HEK293 (cell line): ENCODE measurements at regions not wholly inside any gene's neighbourhood (a gene's known extent, or its start where the extent isn't known, plus 50 kb on each side); places are given as distances from the start of the nearest gene placed in this dataset.

Source experiments
- CTCF ChIA-PET: fragments of 350-600 bp; formaldehyde crosslinking; extraction: SDS; loops from one replicate; lab custom pipeline; 2021; ENCODE audit warnings: antibody characterized with exemption; lab: Yijun Ruan, JAX
- POLR2A ChIA-PET: fragments of 300-600 bp; formaldehyde crosslinking; extraction: SDS; loops from one replicate; lab custom pipeline; 2020; ENCODE audit warnings: antibody characterized with exemption, inconsistent platforms; lab: Yijun Ruan, JAX
- H3K27ac ChIP-seq: fragments of 200-500 bp; sonication (Bioruptor generic); 2 replicates; pipeline ENCODE4 v1.5.1; 2014; ENCODE audit warnings: low read depth, low read length, control low read depth, inconsistent platforms; ENCODE audit errors: extremely low read depth
- H3K36me3 ChIP-seq, 2 experiments: fragments of 200-500 bp in 1 of 2; sonication (Bioruptor generic) in 1 of 2; 1 replicate in 1 of 2; 2 replicates in 1 of 2; pipeline ENCODE4 v1.5.1; 2014 to 2017; ENCODE audit warnings: inconsistent platforms in 2 of 2, low read length in 2 of 2; ENCODE audit not compliant: control insufficient read depth in 2 of 2, insufficient read depth in 1 of 2
- H3K4me1 ChIP-seq: fragments of 200-500 bp; sonication (Bioruptor generic); 2 replicates; pipeline ENCODE4 v1.5.1; 2014; ENCODE audit warnings: mild to moderate bottlenecking, low read length, inconsistent platforms; ENCODE audit not compliant: control insufficient read depth, insufficient read depth
- H3K4me3 ChIP-seq: 2 replicates; pipeline ENCODE4 v1.5.1; 2011; ENCODE audit warnings: low read depth, mild to moderate bottlenecking, control low read depth, low read length, moderate library complexity
- H3K9me3 ChIP-seq: fragments of 200-500 bp; sonication (Bioruptor generic); 2 replicates; pipeline ENCODE4 v1.5.1; 2014; ENCODE audit warnings: low read depth, low read length, inconsistent platforms; ENCODE audit not compliant: control insufficient read depth, insufficient read depth
- GLI4 ChIP-seq: fragments of 450-650 bp; formaldehyde crosslinking; IDR thresholded peaks from 2 replicates; pipeline ENCODE4 v1.5.1; 2016; ENCODE audit warnings: missing biosample characterization, missing genetic modification characterization
- GLIS1 ChIP-seq: fragments of 450-650 bp; formaldehyde crosslinking; IDR thresholded peaks from 2 replicates; pipeline ENCODE4 v1.5.1; 2016; ENCODE audit warnings: missing biosample characterization, missing genetic modification characterization
- IKZF3 ChIP-seq: fragments of 450-650 bp; IDR thresholded peaks from 2 replicates; pipeline ENCODE4 v1.5.0; 2018; ENCODE audit warnings: missing biosample characterization, mild to moderate bottlenecking, missing genetic modification characterization, moderate library complexity
- KLF7 ChIP-seq: fragments of 450-650 bp; formaldehyde crosslinking; IDR thresholded peaks from 2 replicates; pipeline ENCODE4 v1.5.1; 2016; ENCODE audit warnings: missing biosample characterization, missing genetic modification characterization, borderline replicate concordance
- RBAK ChIP-seq: fragments of 450-650 bp; formaldehyde crosslinking; IDR thresholded peaks from 2 replicates; pipeline ENCODE4 v1.5.1; 2016; ENCODE audit warnings: missing biosample characterization, missing genetic modification characterization
- REST ChIP-seq: fragments of 450-650 bp; formaldehyde crosslinking; IDR thresholded peaks from 2 replicates; pipeline ENCODE4 v1.5.1; 2016; ENCODE audit warnings: missing biosample characterization, missing genetic modification characterization
- ZBTB1 ChIP-seq: fragments of 450-650 bp; formaldehyde crosslinking; IDR thresholded peaks from 2 replicates; pipeline ENCODE4 v1.5.1; 2016; ENCODE audit warnings: missing biosample characterization, missing genetic modification characterization
- ZBTB20 ChIP-seq: fragments of 450-650 bp; formaldehyde crosslinking; IDR thresholded peaks from 2 replicates; pipeline ENCODE4 v1.5.1; 2016; ENCODE audit warnings: missing biosample characterization, missing genetic modification characterization
- ZIC2 ChIP-seq: fragments of 450-650 bp; formaldehyde crosslinking; IDR thresholded peaks from 2 replicates; pipeline ENCODE4 v1.5.1; 2016; ENCODE audit warnings: missing biosample characterization, missing genetic modification characterization
- ZNF133 ChIP-seq: fragments of 450-650 bp; formaldehyde crosslinking; IDR thresholded peaks from 2 replicates; pipeline ENCODE4 v1.5.1; 2016; ENCODE audit warnings: missing biosample characterization, missing genetic modification characterization
- ZNF138 ChIP-seq: fragments of 450-650 bp; formaldehyde crosslinking; IDR thresholded peaks from 2 replicates; pipeline ENCODE4 v1.5.1; 2016; ENCODE audit warnings: missing biosample characterization, missing genetic modification characterization, borderline replicate concordance
- ZNF16 ChIP-seq: fragments of 450-650 bp; formaldehyde crosslinking; IDR thresholded peaks from 2 replicates; pipeline ENCODE4 v1.5.1; 2016; ENCODE audit warnings: low read depth, missing biosample characterization, missing genetic modification characterization
- ZNF175 ChIP-seq: fragments of 450-650 bp; formaldehyde crosslinking; IDR thresholded peaks from 2 replicates; pipeline ENCODE4 v1.5.1; 2016; ENCODE audit warnings: missing biosample characterization, missing genetic modification characterization
- ZNF341 ChIP-seq: fragments of 450-650 bp; formaldehyde crosslinking; IDR thresholded peaks from 2 replicates; pipeline ENCODE4; 2016; ENCODE audit warnings: low read depth, missing biosample characterization, missing genetic modification characterization
- ZNF433 ChIP-seq: fragments of 450-650 bp; formaldehyde crosslinking; IDR thresholded peaks from 2 replicates; pipeline ENCODE4 v1.5.1; 2016; ENCODE audit warnings: missing biosample characterization, missing genetic modification characterization, low read depth
- ZNF521 ChIP-seq: fragments of 450-650 bp; formaldehyde crosslinking; IDR thresholded peaks from 2 replicates; pipeline ENCODE4 v1.5.1; 2017; ENCODE audit warnings: missing biosample characterization, mild to moderate bottlenecking, missing genetic modification characterization
- ZNF561 ChIP-seq: fragments of 450-650 bp; IDR thresholded peaks from 2 replicates; pipeline ENCODE4 v1.5.1; 2018; ENCODE audit warnings: missing biosample characterization, missing genetic modification characterization, borderline replicate concordance
- ZNF600 ChIP-seq: fragments of 450-650 bp; formaldehyde crosslinking; IDR thresholded peaks from 2 replicates; pipeline ENCODE4 v1.5.1; 2016; ENCODE audit warnings: missing biosample characterization, missing genetic modification characterization
- ZNF76 ChIP-seq: fragments of 450-650 bp; formaldehyde crosslinking; IDR thresholded peaks from 2 replicates; pipeline ENCODE4; 2016; ENCODE audit warnings: low read depth, missing biosample characterization, missing genetic modification characterization, borderline replicate concordance
- ZNF777 ChIP-seq: fragments of 450-650 bp; formaldehyde crosslinking; IDR thresholded peaks from 2 replicates; pipeline ENCODE4 v1.5.1; 2017; ENCODE audit warnings: missing biosample characterization, missing genetic modification characterization, borderline replicate concordance
- ZSCAN5A ChIP-seq: fragments of 450-650 bp; formaldehyde crosslinking; IDR thresholded peaks from 2 replicates; pipeline ENCODE4 v1.5.1; 2016; ENCODE audit warnings: missing biosample characterization, missing genetic modification characterization
- ZXDB ChIP-seq: fragments of 450-650 bp; formaldehyde crosslinking; IDR thresholded peaks from 2 replicates; pipeline ENCODE4 v1.5.1; 2016; ENCODE audit warnings: missing biosample characterization, missing genetic modification characterization
- TF ChIP-seq, protein P1 (sequence below): fragments of 450-650 bp; formaldehyde crosslinking; IDR thresholded peaks from 2 replicates; pipeline ENCODE4 v1.5.1; 2016; ENCODE audit warnings: missing biosample characterization, missing genetic modification characterization
- TF ChIP-seq, protein P2 (sequence below): fragments of 450-650 bp; formaldehyde crosslinking; IDR thresholded peaks from 2 replicates; pipeline ENCODE4 v1.5.1; 2016; ENCODE audit warnings: missing biosample characterization, missing genetic modification characterization, low read depth
- TF ChIP-seq, protein P3 (sequence below): fragments of 450-650 bp; IDR thresholded peaks from 2 replicates; pipeline ENCODE4 v1.5.1; 2018; ENCODE audit warnings: missing biosample characterization, missing genetic modification characterization

GRCh38 chr1:201594575-201595245 is 55.8 kb downstream of the NAV1 start:
- Histone ChIP-seq H3K27ac (no peak overlapping the region), H3K9me3 (no peaks in the 10 kb centered on the region), H3K4me3 (no peak overlapping the region), H3K4me1 (peaks cover 24% of the 10 kb centered on the region), H3K36me3 (no peaks in the 10 kb centered on the region)
- TF ChIP-seq RBAK (tag by site-specific recombination) (no peak), ZBTB1 (tag by site-specific recombination) (no peak), ZNF175 (tag by site-specific recombination) (no peak), ZNF600 (tag by site-specific recombination) (peak; percentile 59; the same call in 1 of the 2 replicates), REST (tag by site-specific recombination) (peak; percentile 99), ZNF521 (tag by site-specific recombination) (no peak), ZNF341 (tag by site-specific recombination) (peak; percentile 70), ZNF433 (tag by site-specific recombination) (no peak), ZXDB (no peak), GLIS1 (no peak), KLF7 (no peak), GLI4 (tag by site-specific recombination) (no peak), ZNF561 (tag by site-specific recombination) (no peak), ZIC2 (tag by site-specific recombination) (no peak; the same call in 1 of the 2 replicates)
- TF ChIP-seq, protein P1, sequence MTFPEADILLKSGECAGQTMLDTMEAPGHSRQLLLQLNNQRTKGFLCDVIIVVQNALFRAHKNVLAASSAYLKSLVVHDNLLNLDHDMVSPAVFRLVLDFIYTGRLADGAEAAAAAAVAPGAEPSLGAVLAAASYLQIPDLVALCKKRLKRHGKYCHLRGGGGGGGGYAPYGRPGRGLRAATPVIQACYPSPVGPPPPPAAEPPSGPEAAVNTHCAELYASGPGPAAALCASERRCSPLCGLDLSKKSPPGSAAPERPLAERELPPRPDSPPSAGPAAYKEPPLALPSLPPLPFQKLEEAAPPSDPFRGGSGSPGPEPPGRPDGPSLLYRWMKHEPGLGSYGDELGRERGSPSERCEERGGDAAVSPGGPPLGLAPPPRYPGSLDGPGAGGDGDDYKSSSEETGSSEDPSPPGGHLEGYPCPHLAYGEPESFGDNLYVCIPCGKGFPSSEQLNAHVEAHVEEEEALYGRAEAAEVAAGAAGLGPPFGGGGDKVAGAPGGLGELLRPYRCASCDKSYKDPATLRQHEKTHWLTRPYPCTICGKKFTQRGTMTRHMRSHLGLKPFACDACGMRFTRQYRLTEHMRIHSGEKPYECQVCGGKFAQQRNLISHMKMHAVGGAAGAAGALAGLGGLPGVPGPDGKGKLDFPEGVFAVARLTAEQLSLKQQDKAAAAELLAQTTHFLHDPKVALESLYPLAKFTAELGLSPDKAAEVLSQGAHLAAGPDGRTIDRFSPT (tag by site-specific recombination) = no peak
- CTCF ChIA-PET = interaction anchor here (0.5 to 0.7 kb wide), 4 partner anchors 64 to 366 kb away, joined by 3 to 7 read pairs (median 3); no protein-coding TSS in a partner anchor
- POLR2A ChIA-PET = no interaction called here

- Histone ChIP-seq H3K27ac (no peak overlapping the region), H3K9me3 (no peaks in the 10 kb centered on the region), H3K36me3 (no peaks in the 10 kb centered on the region), H3K4me3 (no peak overlapping the region), H3K4me1 (peaks cover 24% of the 10 kb centered on the region)
- POLR2A ChIA-PET = no interaction called here
- CTCF ChIA-PET = interaction anchor here (0.5 to 0.7 kb wide), 2 partner anchors 65 to 365 kb away, joined by 3 to 7 read pairs; no protein-coding TSS in a partner anchor
- TF ChIP-seq ZNF138 (no peak), GLIS1 (no peak), ZNF133 (tag by site-specific recombination) (no peak), ZNF76 (tag by site-specific recombination) (no peak), ZNF16 (tag by site-specific recombination) (no peak), ZBTB20 (no peak), IKZF3 (tag by site-specific recombination) (no peak), ZSCAN5A (tag by site-specific recombination) (no peak), ZNF777 (no peak)
- TF ChIP-seq, protein P2, sequence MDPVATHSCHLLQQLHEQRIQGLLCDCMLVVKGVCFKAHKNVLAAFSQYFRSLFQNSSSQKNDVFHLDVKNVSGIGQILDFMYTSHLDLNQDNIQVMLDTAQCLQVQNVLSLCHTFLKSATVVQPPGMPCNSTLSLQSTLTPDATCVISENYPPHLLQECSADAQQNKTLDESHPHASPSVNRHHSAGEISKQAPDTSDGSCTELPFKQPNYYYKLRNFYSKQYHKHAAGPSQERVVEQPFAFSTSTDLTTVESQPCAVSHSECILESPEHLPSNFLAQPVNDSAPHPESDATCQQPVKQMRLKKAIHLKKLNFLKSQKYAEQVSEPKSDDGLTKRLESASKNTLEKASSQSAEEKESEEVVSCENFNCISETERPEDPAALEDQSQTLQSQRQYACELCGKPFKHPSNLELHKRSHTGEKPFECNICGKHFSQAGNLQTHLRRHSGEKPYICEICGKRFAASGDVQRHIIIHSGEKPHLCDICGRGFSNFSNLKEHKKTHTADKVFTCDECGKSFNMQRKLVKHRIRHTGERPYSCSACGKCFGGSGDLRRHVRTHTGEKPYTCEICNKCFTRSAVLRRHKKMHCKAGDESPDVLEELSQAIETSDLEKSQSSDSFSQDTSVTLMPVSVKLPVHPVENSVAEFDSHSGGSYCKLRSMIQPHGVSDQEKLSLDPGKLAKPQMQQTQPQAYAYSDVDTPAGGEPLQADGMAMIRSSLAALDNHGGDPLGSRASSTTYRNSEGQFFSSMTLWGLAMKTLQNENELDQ (tag by site-specific recombination) = no peak
- TF ChIP-seq, protein P3, sequence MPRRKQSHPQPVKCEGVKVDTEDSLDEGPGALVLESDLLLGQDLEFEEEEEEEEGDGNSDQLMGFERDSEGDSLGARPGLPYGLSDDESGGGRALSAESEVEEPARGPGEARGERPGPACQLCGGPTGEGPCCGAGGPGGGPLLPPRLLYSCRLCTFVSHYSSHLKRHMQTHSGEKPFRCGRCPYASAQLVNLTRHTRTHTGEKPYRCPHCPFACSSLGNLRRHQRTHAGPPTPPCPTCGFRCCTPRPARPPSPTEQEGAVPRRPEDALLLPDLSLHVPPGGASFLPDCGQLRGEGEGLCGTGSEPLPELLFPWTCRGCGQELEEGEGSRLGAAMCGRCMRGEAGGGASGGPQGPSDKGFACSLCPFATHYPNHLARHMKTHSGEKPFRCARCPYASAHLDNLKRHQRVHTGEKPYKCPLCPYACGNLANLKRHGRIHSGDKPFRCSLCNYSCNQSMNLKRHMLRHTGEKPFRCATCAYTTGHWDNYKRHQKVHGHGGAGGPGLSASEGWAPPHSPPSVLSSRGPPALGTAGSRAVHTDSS (tag by site-specific recombination) = no peak
These were observed 56.5 kb downstream of the NAV1 start for GRCh38 chr1:201595381-201595780.
